Activated T-cell treated with anti-CD3 and anti-CD28 coated beads, Interleukin-2, amount 50 U/mL, for 72 hours (primary cell): ENCODE measurements at regions not wholly inside any gene's neighbourhood (a gene's known extent, or its start where the extent isn't known, plus 50 kb on each side); places are given as distances from the start of the nearest gene placed in this dataset.

Source experiments
- ATAC-seq, 2 donors: fragments of 150-1000 bp; cut with Tn5 transposase; replicated peaks in 1 of 2; 2 replicates each; pipeline ENCODE4 v1.10.0; 2021; ENCODE audit warnings: moderate library complexity in 2 of 2, mild to moderate bottlenecking in 1 of 2
- DNase-seq, 2 donors: peaks; one replicate each; pipeline ENCODE4 v3.0.0; 2021 to 2022; ENCODE audit warnings: mixed read lengths in 1 of 2
- H3K27ac Mint-ChIP-seq: one replicate; pipeline ENCODE4 v1.8.0; 2022; ENCODE audit warnings: mild to moderate bottlenecking, moderate library complexity, mixed read lengths
- H3K27me3 Mint-ChIP-seq: one replicate; pipeline ENCODE4 v1.8.0; 2022; ENCODE audit warnings: low read depth, mixed read lengths
- H3K36me3 Mint-ChIP-seq, 2 donors: one replicate each; pipeline ENCODE4 v1.8.0; 2022; ENCODE audit warnings: mixed read lengths in 2 of 2, mild to moderate bottlenecking in 1 of 2; ENCODE audit not compliant: insufficient read depth in 2 of 2
- H3K4me1 Mint-ChIP-seq: one replicate; pipeline ENCODE4 v1.8.0; 2022; ENCODE audit warnings: low read depth, mixed read lengths
- H3K4me3 Mint-ChIP-seq, 2 donors: one replicate each; pipeline ENCODE4 v1.8.0; 2022; ENCODE audit warnings: mild to moderate bottlenecking in 2 of 2, mixed read lengths in 2 of 2, moderate library complexity in 2 of 2
- H3K9me3 Mint-ChIP-seq, 2 donors: one replicate each; pipeline ENCODE4 v1.8.0; 2022; ENCODE audit warnings: mixed read lengths in 2 of 2

DNA sequence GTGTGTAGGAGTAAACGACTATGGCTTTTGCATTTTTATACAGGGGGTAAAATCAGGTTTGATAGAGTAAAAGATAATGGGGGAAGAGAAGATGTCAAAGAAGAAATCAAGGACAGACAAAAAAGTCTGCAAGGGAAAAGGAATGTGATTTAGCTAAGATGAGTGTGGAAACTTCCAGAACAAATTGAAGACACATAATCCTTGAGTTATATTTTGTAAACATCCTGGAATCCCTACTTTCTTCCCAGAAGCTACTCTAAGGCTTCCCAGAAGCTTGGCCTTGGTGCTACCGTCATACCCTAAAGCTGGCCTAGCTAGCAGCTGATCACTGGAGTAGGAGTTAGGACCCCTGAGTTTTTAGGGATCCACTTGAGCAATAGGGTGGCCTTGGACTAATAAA lies 82.4 kb downstream of the BLID start:
- DNase-seq, result no peak
- Mint-ChIP-seq H3K4me3 (no peak overlapping the region), H3K9me3 (no peaks in the 10 kb centered on the region), H3K4me1 (no peaks in the 10 kb centered on the region), H3K36me3 (no peaks in the 10 kb centered on the region), H3K27me3 (no peaks in the 10 kb centered on the region), H3K27ac (no peak overlapping the region)
- no peak for ATAC-seq

GRCh38 chr11:122033193-122033592 lies 82.8 kb downstream of the BLID start:
- Mint-ChIP-seq H3K27me3 (no peaks in the 10 kb centered on the region), H3K36me3 (no peaks in the 10 kb centered on the region), H3K9me3 (no peaks in the 10 kb centered on the region), H3K4me1 (no peaks in the 10 kb centered on the region), H3K4me3 (no peak overlapping the region), H3K27ac (no peak overlapping the region)
- ATAC-seq, result no peak
- DNase-seq, result no peak

DNA sequence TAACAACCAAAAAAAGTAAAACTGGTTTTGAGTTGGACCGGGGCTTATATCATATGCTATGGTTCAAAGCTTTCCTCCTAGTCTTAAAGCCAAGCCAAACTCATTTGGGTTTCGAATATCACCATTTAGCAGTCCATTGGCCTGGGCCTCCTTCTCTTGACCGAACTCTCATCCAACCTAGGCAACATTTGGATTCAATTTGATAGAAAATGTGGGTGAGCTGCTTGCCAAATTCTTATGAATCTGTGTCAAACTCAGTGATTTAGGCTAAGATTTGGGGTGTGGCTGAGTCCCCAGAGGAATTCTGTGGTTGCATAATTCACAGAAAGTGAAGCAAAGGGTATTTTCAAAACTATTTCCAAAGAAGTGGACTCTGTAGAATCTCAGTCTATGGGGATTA lies 83.7 kb downstream of the BLID start:
- H3K4me1 Mint-ChIP-seq, result no peaks in the 10 kb centered on the region
- no peak for ATAC-seq
- no peak for DNase-seq
- no peaks in the 10 kb centered on the region for H3K36me3 Mint-ChIP-seq
- no peak overlapping the region for H3K27ac Mint-ChIP-seq
- no peaks in the 10 kb centered on the region for H3K9me3 Mint-ChIP-seq
- H3K27me3 Mint-ChIP-seq, result no peaks in the 10 kb centered on the region
- no peak overlapping the region for H3K4me3 Mint-ChIP-seq

DNA sequence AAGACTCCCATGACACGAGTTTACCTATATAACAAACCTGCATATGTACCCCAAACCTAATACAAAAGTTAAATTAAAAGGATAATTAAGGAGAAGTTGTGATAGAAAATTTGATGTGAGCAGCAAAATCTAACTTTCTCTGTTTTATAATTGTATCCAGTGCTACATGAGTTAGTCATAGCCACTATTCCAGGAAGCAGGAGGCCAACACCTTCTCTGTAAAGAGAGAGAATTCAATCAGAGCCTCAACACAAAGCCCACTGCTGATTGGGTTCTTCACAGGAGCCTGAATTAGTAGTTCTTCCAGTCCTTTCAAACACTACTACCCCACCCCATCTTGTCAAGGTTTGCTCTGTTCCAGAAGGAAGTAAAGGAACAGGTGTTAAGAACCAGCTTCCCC lies 84.2 kb downstream of the BLID start:
- DNase-seq (no peak), ATAC-seq (no peak)
- no peak overlapping the region for H3K4me3 Mint-ChIP-seq
- no peaks in the 10 kb centered on the region for H3K4me1 Mint-ChIP-seq
- no peaks in the 10 kb centered on the region for H3K9me3 Mint-ChIP-seq
- H3K27me3 Mint-ChIP-seq, result no peaks in the 10 kb centered on the region
- no peak overlapping the region for H3K27ac Mint-ChIP-seq
- no peaks in the 10 kb centered on the region for H3K36me3 Mint-ChIP-seq

- H3K9me3 Mint-ChIP-seq, result no peaks in the 10 kb centered on the region
- no peak overlapping the region for H3K4me3 Mint-ChIP-seq
- H3K27ac Mint-ChIP-seq, result no peak overlapping the region
- H3K36me3 Mint-ChIP-seq, result no peaks in the 10 kb centered on the region
- no peaks in the 10 kb centered on the region for H3K4me1 Mint-ChIP-seq
- H3K27me3 Mint-ChIP-seq, result no peaks in the 10 kb centered on the region
- ATAC-seq (no peak), DNase-seq (no peak)
These were observed 85.7 kb downstream of the BLID start for GRCh38 chr11:122030286-122030685.

DNA sequence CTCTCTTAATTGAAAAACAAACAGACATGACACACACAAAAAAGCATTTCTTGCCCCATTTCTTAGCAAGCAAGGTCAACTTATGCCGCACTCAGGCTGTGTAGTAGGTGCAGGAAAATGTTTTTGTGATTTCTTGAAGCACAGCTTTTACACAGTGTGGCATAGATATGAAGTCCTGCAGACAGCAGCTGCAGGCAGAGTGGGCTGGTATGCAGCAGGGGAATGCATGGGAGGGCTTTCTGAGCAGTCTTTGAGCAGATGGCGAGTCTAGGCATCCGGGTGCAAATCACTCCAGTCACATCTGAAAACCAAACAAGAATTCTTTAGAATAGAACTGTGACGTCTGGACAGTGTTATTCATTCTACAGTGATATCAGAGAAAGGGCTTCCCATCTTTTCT lies 87.5 kb downstream of the BLID start:
- H3K9me3 Mint-ChIP-seq, result no peaks in the 10 kb centered on the region
- no peak overlapping the region for H3K27ac Mint-ChIP-seq
- DNase-seq (no peak), ATAC-seq (no peak)
- no peaks in the 10 kb centered on the region for H3K36me3 Mint-ChIP-seq
- H3K4me3 Mint-ChIP-seq, result no peak overlapping the region
- H3K4me1 Mint-ChIP-seq, result no peaks in the 10 kb centered on the region
- H3K27me3 Mint-ChIP-seq, result no peaks in the 10 kb centered on the region

DNA sequence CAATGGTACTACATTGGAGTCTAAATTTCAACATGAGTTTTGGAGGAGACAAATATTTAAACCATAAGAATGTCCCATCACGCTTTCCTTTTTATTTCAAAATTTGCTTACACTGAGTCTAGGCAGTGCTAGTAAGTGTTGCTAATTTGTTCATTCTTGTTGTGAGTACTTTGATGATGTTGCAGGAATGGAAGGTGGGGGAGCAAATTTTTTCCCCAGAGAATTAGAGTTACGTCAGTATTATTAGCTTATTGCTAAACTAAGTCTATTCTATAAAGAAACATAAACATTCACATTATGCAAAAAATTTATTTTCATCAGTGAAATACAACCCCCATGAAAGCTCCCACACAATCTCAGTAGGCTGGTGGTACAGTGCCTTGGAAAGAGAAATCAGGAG lies 88.0 kb downstream of the BLID start:
- no peak for ATAC-seq
- H3K36me3 Mint-ChIP-seq, result no peaks in the 10 kb centered on the region
- H3K27ac Mint-ChIP-seq, result no peak overlapping the region

GRCh38 chr11:122025757-122026156 lies 90.3 kb downstream of the BLID start:
- H3K9me3 Mint-ChIP-seq, result no peaks in the 10 kb centered on the region
- ATAC-seq (no peak), DNase-seq (no peak)
- no peaks in the 10 kb centered on the region for H3K27me3 Mint-ChIP-seq
- H3K27ac Mint-ChIP-seq, result no peak overlapping the region
- H3K4me1 Mint-ChIP-seq, result no peaks in the 10 kb centered on the region
- H3K4me3 Mint-ChIP-seq, result no peak overlapping the region
- H3K36me3 Mint-ChIP-seq, result no peaks in the 10 kb centered on the region

More for the DNA sequence above, 88.0 kb downstream of the BLID start:
- H3K27me3 Mint-ChIP-seq, result no peaks in the 10 kb centered on the region
- H3K4me1 Mint-ChIP-seq, result no peaks in the 10 kb centered on the region
- no peak overlapping the region for H3K4me3 Mint-ChIP-seq
- DNase-seq, result no peak
- no peaks in the 10 kb centered on the region for H3K9me3 Mint-ChIP-seq

GRCh38 chr11:122024278-122024677 lies 91.7 kb downstream of the BLID start:
- no peak overlapping the region for H3K4me3 Mint-ChIP-seq
- H3K36me3 Mint-ChIP-seq, result no peaks in the 10 kb centered on the region
- no peaks in the 10 kb centered on the region for H3K9me3 Mint-ChIP-seq
- ATAC-seq, result no peak
- H3K27ac Mint-ChIP-seq, result no peak overlapping the region
- no peak for DNase-seq
- H3K27me3 Mint-ChIP-seq, result no peaks in the 10 kb centered on the region
- no peaks in the 10 kb centered on the region for H3K4me1 Mint-ChIP-seq

GRCh38 chr11:122023614-122024250 lies 92.3 kb downstream of the BLID start:
- no peaks in the 10 kb centered on the region for H3K36me3 Mint-ChIP-seq
- DNase-seq (no peak), ATAC-seq (no peak)
- no peak overlapping the region for H3K27ac Mint-ChIP-seq
- H3K4me1 Mint-ChIP-seq, result no peaks in the 10 kb centered on the region
- no peaks in the 10 kb centered on the region for H3K9me3 Mint-ChIP-seq
- H3K27me3 Mint-ChIP-seq, result no peaks in the 10 kb centered on the region
- no peak overlapping the region for H3K4me3 Mint-ChIP-seq

DNA sequence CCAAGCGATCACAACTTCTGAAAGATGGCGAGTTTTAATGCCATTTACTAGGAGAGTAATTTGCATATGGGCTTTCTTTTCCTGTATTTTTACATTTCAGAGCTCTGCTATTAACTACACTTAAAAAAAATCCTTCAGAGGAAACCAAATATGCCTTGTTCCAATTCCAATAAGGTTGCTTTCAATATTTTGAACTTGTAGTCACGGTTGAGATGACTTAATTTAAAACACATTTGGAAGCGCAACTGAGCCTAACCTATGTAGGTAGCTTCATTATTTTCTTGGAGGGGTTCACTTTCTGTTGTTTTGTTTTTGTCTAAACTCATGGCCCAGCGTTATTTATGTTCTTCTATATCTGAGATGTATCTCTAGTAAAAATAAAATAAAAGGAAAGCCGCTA lies 93.4 kb downstream of the BLID start:
- Mint-ChIP-seq H3K27me3 (no peaks in the 10 kb centered on the region), H3K4me1 (no peaks in the 10 kb centered on the region), H3K9me3 (no peaks in the 10 kb centered on the region), H3K36me3 (no peaks in the 10 kb centered on the region), H3K27ac (no peak overlapping the region), H3K4me3 (no peak overlapping the region)
- ATAC-seq, result no peak
- no peak for DNase-seq

GRCh38 chr11:122020902-122021301 lies 95.1 kb downstream of the BLID start:
- Mint-ChIP-seq H3K9me3 (no peaks in the 10 kb centered on the region), H3K27ac (no peak overlapping the region), H3K27me3 (no peaks in the 10 kb centered on the region), H3K4me1 (no peaks in the 10 kb centered on the region), H3K36me3 (no peaks in the 10 kb centered on the region), H3K4me3 (no peak overlapping the region)
- DNase-seq, result no peak
- no peak for ATAC-seq

GRCh38 chr11:122019908-122020694 lies 95.9 kb downstream of the BLID start:
- ATAC-seq (no peak), DNase-seq (no peak)
- no peak overlapping the region for H3K27ac Mint-ChIP-seq
- no peaks in the 10 kb centered on the region for H3K27me3 Mint-ChIP-seq
- no peaks in the 10 kb centered on the region for H3K36me3 Mint-ChIP-seq
- H3K9me3 Mint-ChIP-seq, result no peaks in the 10 kb centered on the region
- no peaks in the 10 kb centered on the region for H3K4me1 Mint-ChIP-seq
- H3K4me3 Mint-ChIP-seq, result no peak overlapping the region

GRCh38 chr11:122007601-122008071 lies 108.4 kb downstream of the BLID start:
- H3K27me3 Mint-ChIP-seq, result no peaks in the 10 kb centered on the region
- H3K4me3 Mint-ChIP-seq, result no peak overlapping the region
- H3K9me3 Mint-ChIP-seq, result no peaks in the 10 kb centered on the region
- H3K36me3 Mint-ChIP-seq, result no peaks in the 10 kb centered on the region
- DNase-seq (no peak), ATAC-seq (no peak)
- H3K27ac Mint-ChIP-seq, result no peak overlapping the region
- no peaks in the 10 kb centered on the region for H3K4me1 Mint-ChIP-seq
